Stimulated activated CD4-positive, alpha-beta T cell treated with anti-CD3 and anti-CD28 coated beads, Interleukin-1b, Interleukin-23, amount 100 ng/mL, for 4 hours (primary cell): ENCODE measurements at regions not wholly inside any gene's neighbourhood (a gene's known extent, or its start where the extent isn't known, plus 50 kb on each side); places are given as distances from the start of the nearest gene placed in this dataset.

Source experiments
- DNase-seq, 2 donors: peaks; one replicate each; pipeline ENCODE4 v3.0.0-alpha.2; 2020; ENCODE audit warnings: low read depth in 2 of 2

- DNase-seq: no peak
Observed at GRCh38 chr12:127438512-127439244, 828.3 kb upstream of the TMEM132C start.

GRCh38 chr12:127445581-127446139 lies 821.3 kb upstream of the TMEM132C start:
- DNase-seq: no peak

- DNase-seq: no peak
Observed at GRCh38 chr12:127448906-127449305, 818.1 kb upstream of the TMEM132C start.

GRCh38 chr12:127450826-127451225 lies 816.1 kb upstream of the TMEM132C start:
- no peak for DNase-seq

DNA sequence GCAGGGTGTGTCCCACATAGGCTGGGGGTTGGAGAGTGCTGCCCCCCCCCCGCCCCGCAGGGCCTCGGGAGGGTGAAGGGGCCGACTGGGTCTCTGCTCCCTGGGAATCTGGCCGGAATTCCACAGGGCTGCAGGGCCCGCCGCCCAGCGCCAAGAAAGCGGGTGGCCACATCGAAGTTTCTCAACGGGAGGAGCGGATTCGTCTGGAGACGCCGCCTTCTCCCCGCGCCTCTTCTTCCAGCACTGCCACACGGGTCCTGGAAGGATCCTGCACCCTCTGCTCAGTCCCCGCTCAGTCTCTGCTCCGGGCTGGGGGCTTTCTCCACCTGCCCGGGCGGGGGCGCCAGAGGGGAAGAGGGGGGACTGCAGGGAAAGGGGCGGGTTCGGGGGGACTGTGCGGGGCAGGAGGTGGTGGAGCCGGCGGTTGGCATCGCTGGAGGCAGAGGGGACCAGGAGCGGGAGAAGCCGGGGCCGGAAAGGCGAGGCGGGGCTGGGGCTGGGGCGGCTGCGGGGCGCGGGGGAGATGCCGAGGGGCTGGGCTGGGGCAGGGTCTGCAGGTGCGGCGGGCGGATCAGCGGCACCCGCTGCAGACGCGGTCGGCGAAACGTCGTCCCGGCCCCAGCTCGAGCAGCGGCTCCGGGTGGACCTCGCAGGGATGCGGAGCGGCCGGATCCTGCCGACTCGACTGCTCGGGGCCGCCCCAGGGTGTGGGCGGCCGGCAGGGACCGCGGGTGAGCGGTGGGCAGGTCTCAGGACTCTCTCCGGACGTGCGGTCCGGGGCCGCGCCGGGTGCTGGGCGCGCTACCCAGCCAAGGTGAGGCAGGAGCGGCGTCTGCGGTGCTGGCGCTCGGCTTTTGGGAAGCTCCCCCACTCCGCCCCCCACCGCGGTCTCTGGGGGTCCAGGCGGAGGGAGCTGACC lies 811.4 kb upstream of the TMEM132C start:
- DNase-seq: no peak

DNA sequence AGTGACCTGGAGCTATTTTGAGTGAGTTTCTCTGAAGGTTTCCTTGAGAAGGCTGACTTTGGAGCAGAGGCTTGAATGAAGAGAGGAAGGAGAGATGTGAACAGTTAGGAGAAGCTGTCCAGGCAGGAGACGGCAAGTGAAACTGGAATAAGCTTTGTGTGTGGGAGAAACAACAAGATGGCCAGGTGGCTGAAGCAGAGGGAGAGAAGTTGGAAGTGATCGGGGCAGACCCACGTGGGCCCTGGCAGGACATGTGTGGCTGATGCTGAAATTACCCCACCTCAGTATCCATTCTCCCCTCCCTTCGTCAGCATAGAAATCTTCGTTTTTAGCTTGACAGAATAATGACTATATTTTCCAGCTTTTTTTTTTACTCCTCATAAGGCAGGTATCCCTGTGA lies 809.2 kb upstream of the TMEM132C start:
- no peak for DNase-seq

DNA sequence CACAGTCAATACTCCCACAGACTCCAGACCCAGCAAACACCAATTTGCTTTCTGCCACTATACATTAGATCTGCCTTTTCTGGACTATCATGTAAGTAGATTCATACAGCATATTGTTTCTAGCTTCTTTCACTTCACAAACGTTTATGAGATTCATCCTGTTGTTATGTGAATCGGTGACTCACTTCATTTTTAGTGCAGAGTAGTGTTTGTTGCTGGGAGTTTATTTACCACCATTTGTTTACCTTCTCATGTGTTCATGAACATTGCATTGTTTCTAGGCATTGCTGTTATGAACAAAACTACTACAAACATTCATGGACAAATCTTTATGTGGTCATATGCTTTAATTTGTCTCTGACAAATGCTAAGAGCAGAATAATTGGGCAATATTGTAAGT lies 807.8 kb upstream of the TMEM132C start:
- DNase-seq: no peak

DNA sequence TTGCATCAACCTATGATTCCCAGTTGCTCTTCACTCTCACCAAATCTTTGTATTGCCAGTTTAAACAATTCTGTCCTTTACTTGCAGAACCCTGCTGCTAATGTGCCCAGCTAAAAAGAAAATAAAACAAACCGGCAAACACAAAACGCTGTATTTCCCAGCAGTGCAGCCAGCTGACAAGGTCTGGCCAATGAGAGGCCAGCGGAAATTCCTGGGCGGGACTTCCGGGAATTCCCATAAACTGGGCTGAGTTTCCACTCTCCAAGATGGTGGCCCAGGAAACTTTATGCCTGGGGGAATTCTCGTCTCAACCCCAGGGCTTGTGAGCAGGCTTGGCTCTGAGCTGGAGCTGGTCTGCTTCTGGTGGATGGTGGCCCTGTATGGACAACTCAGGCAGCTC lies 807.3 kb upstream of the TMEM132C start:
- no peak for DNase-seq

DNA sequence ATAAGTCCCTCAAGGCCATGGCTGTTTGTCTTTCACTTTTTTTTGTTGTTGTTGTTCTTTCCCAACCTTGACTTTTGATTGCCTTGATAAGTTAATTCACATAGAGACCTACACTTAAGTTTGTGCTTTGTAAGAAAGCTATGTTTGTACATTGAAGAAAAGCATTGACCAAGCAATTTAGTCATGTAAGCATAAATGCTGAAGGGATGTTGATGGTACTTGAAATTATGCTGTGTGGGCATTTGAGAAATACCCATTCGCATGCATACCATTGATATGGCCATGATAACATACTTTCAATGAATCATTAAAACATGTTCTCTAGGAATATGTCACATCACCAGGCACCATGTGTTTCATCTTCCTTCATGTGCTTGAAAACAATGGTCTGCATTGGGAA lies 803.7 kb upstream of the TMEM132C start:
- DNase-seq: no peak

- no peak for DNase-seq
Observed at GRCh38 chr12:127469331-127469730, 797.6 kb upstream of the TMEM132C start.

GRCh38 chr12:127473766-127474165 lies 793.2 kb upstream of the TMEM132C start:
- no peak for DNase-seq

DNA sequence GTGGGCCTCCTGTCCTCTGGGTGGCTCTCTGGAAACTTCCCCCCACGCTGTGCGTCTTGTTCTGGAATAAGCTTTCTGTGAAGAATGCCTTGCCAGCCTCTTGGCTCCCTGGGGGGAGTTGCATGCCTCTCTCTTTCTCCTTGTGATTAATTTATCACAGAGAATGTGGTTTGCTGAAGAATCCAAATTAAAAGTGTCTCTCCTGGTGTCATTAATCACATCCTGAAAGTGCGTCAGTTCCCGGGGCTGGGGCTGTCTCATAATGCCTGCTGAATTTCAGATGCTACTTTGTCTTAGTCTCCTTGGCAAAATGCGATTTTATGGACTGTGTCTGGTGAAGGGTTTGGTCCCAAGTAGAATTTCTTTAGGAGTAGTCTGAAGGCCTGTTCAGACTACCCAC lies 787.7 kb upstream of the TMEM132C start:
- DNase-seq: no peak

DNA sequence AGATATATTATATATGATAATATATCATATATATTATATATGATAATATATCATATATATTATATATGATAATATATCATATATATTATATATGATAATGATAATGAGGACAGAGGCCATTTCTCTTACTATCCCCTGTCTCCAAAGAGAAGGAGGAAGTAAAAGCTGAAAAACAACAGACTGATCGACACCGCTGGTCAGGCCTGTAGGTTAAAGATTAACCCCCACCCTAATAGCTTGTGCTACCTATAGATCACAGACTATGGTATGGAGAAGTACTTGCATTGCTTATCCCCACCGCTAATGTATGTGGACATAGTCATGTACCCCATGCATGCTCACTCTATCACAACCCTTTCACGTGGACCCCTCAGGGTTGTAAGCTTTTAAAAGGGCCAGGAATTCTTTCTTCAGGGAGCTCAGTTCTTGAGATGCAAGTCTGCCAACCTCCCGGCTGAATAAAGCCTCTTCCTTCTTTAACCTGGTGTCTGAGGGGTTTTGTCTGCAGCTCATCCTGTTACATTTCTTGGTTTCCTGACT lies 786.1 kb upstream of the TMEM132C start:
- DNase-seq: no peak

DNA sequence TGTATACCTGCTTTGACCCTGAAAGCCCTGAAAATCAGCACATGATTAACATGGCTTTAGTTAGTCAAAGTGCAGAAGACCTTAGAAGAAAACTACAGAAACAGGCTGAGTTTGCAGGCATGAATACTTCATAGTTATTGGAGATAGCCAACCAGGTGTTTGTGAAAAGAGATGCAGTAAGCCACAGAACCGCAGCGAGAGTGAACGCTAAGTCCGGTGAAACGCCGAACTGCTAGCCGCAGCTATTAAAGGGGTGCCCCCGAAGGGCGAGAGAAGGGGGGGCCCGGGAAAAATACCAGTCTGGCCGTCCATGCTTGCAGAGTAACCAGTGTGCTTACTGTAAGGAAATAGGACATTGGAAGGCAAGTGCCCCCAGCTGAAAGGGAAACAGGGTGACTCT lies 784.0 kb upstream of the TMEM132C start:
- DNase-seq: no peak

GRCh38 chr12:127485528-127485927 lies 781.4 kb upstream of the TMEM132C start:
- no peak for DNase-seq

GRCh38 chr12:127487031-127487430 lies 779.9 kb upstream of the TMEM132C start:
- DNase-seq: no peak

GRCh38 chr12:127489061-127489460 lies 777.9 kb upstream of the TMEM132C start:
- no peak for DNase-seq

- no peak for DNase-seq
Observed at GRCh38 chr12:127494961-127495915, 771.7 kb upstream of the TMEM132C start.

DNA sequence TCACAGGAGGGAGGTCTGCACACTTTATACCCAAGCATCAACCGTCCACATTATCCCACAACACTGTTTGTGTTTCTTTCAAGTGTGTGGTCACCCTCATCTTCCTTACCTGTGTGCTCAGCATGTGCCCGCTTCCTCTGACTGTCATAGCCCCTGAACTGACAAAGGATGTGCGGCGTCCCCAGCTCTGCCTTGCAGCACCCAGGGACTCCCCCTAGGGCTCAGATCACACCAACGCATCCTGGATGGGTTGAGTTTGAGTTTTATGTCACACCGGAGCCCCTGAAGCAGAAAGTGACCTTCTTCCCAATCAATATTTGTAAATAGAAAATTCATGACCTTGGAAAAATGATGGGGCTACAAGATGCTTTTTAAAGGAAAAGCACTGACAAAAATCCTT lies 770.7 kb upstream of the TMEM132C start:
- no peak for DNase-seq

DNA sequence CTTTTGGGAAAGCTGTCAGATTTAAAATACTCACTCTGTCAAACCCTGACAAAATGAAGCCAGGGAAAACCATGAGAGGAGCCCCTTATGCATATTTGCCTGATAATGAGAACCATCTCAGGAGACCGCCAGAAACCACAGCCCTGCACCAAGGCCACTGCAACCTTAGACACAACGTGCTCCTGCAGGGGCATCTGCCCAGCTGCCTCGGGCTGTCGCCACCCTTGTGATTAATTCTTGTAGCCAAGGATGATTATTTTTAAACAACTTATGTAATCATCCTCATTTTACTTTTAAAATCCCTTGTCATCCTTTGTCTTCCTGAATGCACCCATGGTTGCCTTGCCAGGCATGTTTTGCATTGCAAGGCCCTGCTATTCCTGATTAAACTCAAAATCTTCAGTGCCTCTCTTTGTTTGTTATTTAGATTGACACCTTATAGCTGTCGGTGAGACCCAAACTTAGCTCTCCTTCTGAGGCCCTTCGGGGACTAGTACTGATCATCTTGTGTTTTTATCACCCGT lies 766.4 kb upstream of the TMEM132C start:
- DNase-seq: no peak

DNA sequence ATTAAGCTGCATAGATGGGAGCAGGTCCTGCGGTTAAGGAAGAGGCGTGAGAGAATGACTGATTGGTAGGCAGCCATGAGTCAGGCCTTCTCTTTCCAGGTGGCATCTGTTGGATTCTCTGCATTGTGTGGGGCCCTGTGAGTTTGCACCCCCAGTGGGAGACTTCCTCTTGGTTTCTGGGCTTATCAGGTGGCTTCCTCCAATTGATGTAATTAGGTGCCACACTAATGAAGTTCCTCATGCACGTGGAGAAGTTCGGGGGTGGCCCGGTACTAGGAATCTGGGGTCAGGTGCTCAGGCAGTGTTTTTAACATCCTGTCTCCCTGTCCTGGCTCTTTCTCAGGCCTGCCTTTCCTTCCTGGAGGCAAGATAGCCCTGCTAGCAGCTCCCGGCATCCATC lies 765.1 kb upstream of the TMEM132C start:
- no peak for DNase-seq
